ENCODE measurements at regions not wholly inside any gene's neighbourhood (a gene's known extent, or its start where the extent isn't known, plus 50 kb on each side); places are given as distances from the start of the nearest gene placed in this dataset.
A peak's percentile ranks its signal among the peaks of the same experiment; 100 is the strongest.

DNA sequence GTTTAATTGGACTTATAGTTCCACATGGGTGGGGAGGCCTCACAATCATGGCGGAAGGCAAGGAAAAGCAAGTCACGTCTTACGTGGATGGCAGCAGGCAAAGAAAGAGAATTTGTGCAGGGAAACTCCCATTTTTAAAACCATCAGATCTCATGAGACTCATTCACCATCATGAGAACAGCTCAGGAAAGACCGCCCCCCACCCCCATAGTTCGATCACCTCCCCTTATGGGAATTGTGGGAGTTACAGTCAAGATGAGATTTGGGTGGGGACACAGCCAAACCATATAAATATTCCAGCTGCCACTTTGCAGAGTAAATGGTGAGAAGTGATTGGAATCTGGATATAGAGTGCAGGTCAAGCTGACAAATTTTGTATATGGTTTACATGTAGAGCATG is 187.4 kb downstream of the ARL4C start:
- DNase-seq (ENCODE audit: low read depth in 4 of 4, low spot score in 2 of 4): no peak

DNA sequence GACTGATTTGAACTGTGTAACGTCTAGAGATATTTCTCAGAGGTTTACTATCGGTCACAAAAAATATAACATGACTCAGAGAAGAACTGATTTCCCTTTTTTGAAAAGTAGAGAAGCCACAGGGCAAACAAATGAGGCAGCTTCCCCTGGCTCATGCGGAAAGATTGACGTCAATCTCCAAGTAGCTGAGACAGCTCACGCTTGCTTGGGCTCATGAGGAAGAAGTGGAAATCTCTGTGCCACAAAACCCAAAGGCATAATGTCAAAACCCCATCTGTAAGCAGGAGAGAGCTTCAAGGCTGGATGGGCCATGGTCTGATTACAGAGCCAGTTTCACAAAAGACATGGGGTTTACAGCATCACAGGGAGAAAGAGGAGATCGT is 188.1 kb downstream of the ARL4C start:
- DNase-seq (ENCODE audit: low read depth in 4 of 4, low spot score in 2 of 4): no peak

DNA sequence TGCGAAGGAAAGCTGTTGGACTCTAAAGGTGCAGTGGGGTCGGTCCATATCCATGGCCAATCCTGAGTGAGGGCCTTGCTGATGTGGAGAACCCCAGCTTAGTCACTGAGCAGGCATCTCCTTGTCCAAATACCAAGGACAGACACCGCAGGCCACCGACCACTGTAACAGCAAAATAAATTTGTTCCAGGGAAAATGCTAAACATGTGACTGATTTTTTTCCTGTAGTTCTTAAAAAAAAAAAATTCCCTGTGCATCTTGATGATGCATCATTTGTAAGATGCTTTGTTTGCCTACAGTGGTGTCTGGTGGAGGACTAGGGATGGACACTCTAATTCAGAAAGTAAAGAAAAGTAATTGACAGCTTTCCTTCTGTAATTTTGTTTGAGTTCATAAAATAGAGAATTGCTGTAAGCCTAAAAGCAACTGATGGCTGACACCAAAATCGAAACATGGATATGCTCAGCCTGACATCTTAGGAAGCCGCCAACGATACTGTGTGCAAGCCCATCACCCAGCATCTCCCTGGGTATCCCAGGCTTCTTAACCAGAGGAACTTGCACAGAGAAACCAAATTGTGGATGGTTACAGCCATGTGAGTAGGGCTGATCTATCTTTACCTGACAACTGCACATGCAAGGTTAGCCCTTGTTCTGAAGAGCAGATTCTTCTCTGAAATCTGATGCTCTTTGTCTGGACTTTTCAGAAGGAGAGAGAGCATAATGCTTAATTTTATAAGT is 188.6 kb downstream of the ARL4C start:
- no peak for DNase-seq (ENCODE audit: low read depth in 4 of 4, low spot score in 2 of 4)

DNA sequence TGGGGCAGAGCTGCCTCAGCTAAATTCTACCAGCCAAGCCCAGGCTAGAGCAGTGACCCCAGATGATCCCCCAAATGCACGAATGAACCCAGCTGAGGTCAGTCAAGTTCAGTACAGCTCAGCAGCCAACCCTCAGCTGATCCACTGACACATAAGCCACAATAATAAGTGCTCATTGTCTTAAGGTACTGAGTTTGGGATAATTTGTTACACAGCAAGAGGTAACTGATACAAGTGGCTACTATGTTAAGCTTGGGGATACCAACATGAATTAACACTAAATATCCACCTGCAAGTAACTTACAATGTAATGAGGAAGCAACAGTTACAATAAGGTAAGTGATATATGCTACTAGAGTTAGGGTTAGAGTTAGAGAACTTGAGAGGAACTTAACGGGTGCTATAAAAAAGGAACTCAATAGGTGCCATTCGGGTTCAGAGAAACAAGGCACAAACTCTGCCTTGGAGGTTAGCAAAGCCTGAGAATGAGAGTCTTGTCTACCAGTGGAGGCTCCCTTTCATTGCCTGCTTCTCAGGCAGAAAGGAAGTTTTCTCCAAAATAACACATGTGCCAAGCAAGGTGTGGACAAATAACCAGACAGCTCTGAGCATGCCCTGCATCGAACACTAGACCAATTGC is 189.4 kb downstream of the ARL4C start:
- DNase-seq (ENCODE audit: low read depth in 4 of 4, low spot score in 2 of 4): no peak

DNA sequence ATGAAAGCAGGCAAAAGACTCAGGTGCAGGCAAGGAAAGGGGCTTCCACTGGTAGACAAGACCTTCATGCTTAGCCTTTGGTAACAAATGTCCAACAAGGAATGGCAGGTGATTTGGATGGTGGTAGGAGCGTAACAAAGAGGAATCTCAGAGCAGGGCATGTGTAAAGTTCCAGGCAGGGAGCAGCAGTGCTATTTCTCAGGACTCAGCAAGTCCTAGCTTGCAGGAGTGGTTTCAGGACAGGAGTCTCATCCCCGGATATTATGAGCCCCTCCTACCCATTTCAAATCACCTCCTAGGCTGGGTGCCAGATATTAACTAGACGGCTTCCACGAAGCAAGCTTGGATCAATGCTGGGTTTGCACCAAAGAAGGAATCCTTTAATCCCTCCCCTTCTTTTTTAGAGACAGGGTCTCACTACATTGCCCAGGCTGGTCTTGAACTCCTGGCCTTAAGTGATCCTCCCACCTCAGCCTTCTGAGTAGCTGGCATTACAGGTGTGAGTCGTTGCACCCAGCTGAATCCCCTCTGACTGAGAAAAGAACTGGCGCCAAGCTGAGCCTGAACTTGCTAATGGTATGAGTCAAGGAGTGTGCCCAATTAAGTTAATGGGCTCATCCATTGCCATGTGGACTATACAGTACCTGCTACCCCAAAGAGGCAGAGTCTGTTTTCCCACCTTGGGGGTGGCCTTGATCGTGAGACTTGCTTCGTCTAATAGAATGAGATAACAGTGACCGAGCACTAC is 190.3 kb downstream of the ARL4C start:
- no peak for DNase-seq (ENCODE audit: low read depth in 4 of 4, low spot score in 2 of 4)

DNA sequence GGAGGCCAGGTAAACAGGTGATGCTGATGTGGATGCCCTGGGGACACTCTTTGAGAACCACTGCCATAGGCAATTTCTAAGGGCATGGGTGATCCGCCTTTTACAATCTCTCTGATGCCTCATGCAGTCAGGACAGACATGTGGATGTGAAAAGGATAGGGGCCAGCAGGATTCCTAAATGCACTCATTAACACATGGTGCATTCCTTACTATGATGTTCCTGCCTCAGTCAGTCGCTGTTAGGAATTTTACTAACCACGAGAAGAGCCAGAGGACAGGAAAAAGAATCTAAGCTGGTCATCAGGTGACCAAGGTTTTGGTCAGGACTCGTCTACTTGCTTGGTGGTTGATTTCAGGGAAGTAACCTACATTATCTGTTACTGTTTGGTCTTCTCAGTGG is 191.0 kb downstream of the ARL4C start:
- no peak for DNase-seq (ENCODE audit: low read depth in 4 of 4, low spot score in 2 of 4)

DNA sequence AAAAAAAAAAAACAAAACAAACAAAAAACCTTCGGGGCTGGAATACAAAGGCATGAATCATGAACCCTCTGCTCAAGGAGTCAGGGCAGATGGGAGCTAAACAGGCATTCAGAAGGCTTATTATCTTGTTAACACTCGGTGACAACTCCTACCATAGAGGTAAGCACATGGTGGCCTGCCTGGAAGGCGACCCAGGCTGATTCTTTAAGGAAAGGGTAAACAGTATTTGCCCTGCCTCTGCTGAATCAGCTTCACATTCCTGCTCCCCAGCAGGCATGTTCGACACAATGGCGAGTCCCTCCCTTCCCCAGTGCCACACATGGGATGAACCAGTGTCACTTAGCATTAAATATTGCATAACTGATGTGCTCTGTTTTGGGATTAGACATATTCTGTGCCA is 191.9 kb downstream of the ARL4C start:
- no peak for DNase-seq (ENCODE audit: low read depth in 4 of 4, low spot score in 2 of 4)

DNA sequence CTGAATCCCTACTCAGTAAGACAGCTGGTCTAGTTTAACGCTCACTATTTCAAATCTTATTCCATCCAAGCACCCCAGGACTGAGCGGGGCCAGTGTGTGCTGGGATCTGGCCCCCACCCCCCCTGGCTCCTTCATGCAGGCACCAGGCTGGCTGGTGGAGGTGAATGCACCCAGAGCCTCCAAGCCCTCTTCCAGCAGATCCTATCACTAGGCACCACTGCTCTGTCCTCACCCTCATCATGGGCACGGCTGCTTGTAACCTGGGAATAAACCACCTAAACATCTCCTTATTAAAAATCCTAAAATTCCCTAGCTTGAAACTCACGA is 194.3 kb downstream of the ARL4C start:
- no peak for DNase-seq (ENCODE audit: low read depth in 4 of 4, low spot score in 2 of 4)

DNA sequence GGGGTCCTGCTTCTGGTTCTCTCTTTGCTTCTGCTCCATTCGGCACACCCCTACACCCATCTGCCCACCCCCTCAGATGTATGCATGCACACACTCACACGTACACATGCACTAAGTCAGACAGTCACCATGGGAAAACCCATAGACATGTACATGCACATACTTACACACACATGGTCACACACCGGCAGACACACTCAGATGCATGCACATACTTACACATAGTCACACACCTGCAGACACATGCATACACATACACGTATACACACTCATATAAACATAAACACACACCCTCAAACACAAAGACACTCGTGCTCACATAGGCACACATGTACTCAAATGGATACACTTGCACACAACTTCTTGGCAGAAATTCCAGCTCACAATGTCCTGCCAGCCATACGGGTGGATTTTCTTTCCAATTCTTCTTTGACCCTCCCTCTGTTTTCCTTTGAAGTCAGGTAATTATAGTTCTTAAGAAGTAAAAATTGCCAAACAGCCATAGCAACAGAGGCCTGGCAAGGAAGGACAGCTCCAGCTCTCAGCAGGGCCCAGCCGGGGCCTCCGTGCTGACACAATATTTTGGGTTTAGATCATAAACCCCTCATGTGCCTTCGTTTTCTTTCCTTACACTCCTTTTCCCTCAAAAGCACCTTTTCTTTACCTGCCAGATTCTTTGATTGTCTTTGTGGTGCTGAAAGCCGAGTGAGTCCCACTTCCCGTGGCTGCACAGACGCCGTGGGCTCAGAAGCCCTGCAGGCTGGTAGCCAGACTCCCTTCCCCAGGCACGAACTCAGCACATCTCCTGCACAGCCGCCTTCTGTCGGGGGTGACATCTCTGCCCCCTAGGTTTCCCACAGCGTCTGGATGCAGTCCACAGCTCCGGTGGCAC is 195.7 kb downstream of the ARL4C start:
- DNase-seq (ENCODE audit: low read depth in 4 of 4, low spot score in 2 of 4): no peak

DNA sequence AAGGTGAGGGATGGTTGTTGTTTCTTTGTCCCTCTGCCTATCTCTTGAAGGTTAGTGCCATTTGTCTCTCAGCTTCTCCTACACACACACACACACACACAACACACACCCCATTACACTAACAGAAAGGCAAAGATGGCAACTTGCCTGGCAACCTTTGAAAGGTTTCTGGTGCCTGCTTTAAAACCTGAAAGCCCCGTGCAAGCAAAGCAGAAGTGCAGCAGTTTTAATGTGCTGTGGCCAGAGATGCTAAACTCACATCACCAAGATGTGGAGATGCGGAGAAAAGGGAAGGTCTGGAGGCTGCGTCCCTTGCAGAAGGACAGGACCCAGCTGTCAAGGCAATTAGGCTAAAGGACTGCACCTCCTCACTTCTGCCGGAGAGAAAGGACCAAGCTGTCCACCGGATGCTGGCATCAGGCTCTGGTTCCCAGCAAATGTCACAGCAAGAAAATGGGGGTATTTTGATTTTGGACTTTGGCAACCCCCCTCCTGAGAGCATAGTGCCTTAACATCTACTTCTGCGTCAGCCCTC is 196.4 kb downstream of the ARL4C start:
- DNase-seq (ENCODE audit: low read depth in 4 of 4, low spot score in 2 of 4): no peak

DNA sequence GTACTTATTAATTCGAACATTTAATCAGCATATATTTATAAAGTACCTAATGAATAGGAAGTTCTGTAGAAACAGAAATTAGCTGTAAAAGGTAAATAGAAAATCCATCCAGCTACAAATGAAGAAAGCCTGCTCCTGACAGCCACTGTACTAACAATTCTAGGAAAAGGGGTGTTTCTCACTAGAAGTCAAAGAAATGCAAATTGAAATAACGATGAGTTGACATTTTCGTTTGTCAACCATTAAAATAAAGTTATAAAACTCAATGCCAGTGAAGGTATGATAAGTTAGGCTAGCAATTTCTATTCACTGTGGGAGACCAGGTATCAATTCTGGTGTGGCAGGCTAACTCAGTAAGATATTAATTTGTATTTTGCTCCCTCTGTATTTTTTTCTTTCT is 198.0 kb downstream of the ARL4C start:
- no peak for DNase-seq (ENCODE audit: low read depth in 4 of 4, low spot score in 2 of 4)

DNA sequence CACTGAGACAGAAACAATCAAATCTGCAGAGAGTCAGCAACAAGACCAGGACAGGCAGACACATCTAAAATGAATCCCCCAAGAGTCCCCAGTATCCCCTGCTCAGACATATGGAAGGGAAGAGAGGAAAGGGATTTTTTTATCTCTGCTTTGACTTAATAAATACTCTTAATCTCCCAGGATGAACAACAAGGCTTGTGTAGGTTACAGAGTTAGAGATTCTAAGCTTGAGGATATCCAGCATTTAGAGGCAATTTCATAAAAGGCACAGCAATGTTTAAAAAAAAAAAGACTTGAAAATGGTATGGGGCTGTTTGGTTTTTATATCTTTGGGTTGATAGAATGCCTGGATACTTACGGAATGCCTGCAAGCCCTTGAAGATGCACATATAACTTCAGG is 199.9 kb downstream of the ARL4C start:
- DNase-seq (ENCODE audit: low read depth in 4 of 4, low spot score in 2 of 4): no peak

DNA sequence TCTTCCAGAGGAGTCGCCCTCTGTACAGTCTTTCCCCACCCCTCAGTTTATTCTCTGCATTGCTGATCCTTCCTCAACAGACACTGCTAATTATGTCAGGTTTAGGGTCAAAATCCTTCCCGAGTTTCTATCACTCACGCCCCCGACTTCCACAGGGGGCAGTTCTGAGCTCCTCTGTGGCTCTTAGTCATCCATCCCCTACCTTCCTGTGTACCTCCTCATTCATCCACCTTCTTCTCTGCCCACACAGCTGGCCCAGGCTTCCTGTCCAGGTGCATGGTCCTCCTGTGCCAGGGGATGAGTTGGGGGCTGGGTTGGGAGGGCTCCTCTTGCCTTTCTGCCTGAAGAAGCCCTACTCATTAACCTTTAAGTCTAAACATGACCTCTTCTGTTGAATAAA is 202.9 kb downstream of the ARL4C start:
- DNase-seq (ENCODE audit: low read depth in 4 of 4, low spot score in 2 of 4): no peak

DNA sequence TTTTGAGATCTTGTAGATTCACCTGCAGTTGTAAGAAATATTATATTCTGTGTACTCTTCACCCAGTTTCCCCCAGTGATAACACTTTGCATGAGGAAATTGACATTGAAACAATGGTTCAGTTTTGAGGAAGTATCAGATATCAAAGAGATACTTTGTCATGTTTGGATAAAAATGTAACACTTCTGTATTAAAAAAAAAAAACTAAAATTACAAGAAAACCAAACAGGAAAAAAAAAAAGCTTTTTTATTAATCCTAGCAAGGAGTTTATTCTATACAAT is 204.0 kb downstream of the ARL4C start:
- DNase-seq (ENCODE audit: low read depth in 4 of 4, low spot score in 2 of 4): no peak

DNA sequence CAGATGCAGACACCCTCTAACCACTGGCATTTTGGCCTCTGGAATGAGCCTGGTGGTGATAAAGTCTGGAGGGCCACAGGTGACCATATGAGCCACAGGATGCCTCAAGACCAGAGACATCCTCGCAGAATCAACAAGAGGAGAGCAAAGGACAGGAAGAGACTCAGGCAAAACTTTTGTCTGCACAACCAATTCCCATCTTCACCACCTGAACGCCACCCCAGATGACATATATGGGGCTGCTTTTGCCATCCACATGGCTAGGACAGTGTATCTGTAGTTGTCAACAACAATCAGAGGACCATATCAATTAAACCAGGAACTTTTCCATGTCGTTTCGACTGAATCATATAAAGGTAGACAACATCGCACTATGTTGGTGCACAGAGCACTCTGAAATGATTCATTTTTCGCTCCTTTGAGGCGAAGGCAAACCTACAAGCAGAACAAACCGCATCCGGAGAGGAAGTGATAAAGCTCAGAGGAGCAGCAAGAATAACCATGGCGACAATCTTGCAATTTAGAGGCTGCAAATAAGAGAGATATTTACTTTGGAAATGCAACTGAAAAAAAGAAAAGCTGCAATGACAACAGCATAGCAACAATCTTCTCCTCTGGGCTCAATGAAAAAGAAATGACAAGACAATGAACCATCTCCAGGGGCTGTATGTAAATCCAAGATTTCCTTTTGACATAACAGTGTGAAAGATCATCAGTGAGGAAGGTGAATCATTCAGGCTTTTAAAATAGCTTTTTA is 204.5 kb downstream of the ARL4C start:
- DNase-seq (ENCODE audit: low read depth in 4 of 4, low spot score in 2 of 4): no peak

DNA sequence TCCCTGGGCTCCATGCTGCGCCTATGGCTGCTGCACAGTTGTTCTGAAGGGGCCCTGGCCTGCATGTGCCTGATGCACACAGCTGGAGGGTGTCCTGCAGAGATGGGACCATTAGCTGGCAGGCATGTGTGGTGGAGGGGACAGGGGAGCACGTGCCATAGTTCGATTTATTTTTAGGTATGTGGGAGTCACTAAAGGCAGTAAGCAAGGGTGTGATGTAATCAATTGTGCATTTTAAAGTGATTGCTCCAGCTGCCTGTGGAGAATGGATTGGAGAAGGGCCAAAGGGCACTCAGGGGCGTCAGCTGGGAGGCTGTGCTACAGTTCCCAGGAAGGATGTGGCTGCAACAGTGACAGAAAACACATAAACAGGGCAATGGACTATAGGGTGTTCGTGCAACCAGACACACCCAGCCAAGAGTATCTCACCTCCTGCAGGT is 205.1 kb downstream of the ARL4C start:
- peak in 1 of 4 donors; percentile 16 for DNase-seq (ENCODE audit: low read depth in 4 of 4, low spot score in 2 of 4)

DNA sequence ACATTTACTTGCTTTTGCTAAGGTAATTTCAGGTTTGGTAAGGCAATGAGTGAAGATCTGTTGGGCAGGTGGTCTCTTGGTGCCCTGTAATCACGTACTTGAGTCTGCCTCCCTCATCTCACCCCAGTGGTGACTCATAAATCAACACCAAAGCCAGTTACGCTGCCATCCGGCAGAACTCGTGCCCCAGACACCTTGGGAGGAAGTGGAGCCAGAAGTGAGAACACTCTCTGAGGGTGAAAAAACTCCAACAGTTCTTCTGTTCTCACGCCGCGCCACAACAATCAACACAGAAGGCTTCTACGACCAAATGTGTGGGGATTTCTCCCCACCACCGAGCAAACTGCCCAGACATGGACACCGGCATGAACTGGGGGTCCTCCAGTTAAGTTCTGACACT is 206.2 kb downstream of the ARL4C start:
- no peak for DNase-seq (ENCODE audit: low read depth in 4 of 4, low spot score in 2 of 4)

DNA sequence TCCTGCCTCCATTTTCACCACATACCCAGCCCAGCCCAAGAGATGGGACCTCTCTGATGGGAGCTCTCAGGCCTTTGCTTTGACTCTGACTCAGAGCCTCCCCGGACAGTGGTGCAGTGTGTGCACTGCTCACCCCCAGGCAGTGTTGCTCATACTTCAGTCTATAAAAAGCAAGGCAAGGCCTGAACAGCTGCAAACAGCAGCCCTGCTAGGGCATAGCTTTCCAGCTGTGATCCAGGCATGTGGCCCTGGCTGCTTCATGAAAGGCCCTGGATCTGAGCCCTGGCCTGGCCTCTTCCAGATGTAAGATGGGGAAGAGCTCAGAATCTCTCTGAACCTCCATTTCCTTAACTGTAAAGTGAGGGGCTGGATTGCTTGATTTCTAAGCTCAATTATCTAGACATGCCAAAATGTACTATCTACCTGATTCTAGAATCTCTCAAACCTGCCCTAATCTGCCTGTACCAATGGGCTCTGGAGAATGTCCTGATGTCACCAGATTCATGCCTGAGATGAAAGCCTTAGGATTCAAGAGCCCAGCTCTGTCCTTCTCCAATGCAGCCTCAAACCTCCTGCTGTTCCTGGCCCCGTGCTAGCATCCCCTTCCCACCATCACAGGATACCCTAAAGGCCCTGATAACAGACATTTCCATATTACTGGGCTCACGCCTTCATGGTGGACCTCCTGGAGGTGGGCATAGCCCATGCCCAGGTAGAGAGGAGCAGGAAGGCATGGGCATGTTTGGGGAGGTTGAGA is 206.9 kb downstream of the ARL4C start:
- no peak for DNase-seq (ENCODE audit: low read depth in 4 of 4, low spot score in 2 of 4)

DNA sequence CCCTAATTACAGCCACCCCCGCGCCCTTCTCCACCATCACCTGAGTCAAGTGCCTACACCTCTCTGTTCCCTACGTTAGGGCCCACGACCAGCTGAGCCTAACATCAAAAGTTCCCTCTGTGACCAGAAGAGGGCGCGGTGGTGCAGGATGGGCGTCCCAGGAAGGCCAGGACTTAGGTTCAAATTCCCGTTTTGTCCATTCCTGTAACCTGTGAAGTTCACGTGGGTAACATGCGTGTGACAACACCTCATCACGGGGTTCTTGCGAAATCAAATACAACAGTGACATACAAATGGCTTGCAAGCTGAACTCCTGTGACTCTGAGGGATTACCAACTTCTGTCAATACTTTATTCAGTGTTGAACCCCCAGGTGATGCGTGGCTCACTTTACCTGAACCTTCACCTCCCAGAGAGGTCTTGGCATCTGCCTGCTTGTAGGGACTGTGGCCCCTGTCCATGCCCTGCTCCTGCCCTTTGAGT is 207.9 kb downstream of the ARL4C start:
- DNase-seq (ENCODE audit: low read depth in 4 of 4, low spot score in 2 of 4): peak in 2 of 4 donors; percentile 11 to 38
